Sigmoid colon (tissue), 4 donors: ENCODE measurements at regions not wholly inside any gene's neighbourhood (a gene's known extent, or its start where the extent isn't known, plus 50 kb on each side); places are given as distances from the start of the nearest gene placed in this dataset.

ENCODE experiments used
- CTCF ChIP-seq, 4 experiments: fragments of 450-650 bp in 3 of 4; fragments of 200-600 bp in 1 of 4; IDR thresholded peaks; one replicate each; pipeline ENCODE4 v1.5.1; 2016 to 2019; ENCODE audit warnings: antibody characterized with exemption in 4 of 4, mild to moderate bottlenecking in 3 of 4, moderate library complexity in 2 of 4
- POLR2A ChIP-seq, 2 donors: fragments of 450-650 bp; IDR thresholded peaks; one replicate each; pipeline ENCODE4 v1.6.1; 2016; ENCODE audit warnings: antibody characterized with exemption in 2 of 2, mild to moderate bottlenecking in 2 of 2, moderate library complexity in 2 of 2
- POLR2AphosphoS5 ChIP-seq, 4 donors: sonication (generic); formaldehyde crosslinking; IDR thresholded peaks; one replicate each; pipeline ENCODE4 v1.6.1; 2017; ENCODE audit warnings: antibody characterized with exemption in 4 of 4

GRCh38 chr20:63058696-63059335 lies 52.1 kb upstream of the BHLHE23 start:
- TF ChIP-seq CTCF (IDR thresholded peaks at IDR 0.05) (no peak), POLR2A (IDR thresholded peaks at IDR 0.05) (no peak), POLR2AphosphoS5 (IDR thresholded peaks at IDR 0.05) (no peak)
